SU-DHL-6 (cell line): ENCODE measurements at regions not wholly inside any gene's neighbourhood (a gene's known extent, or its start where the extent isn't known, plus 50 kb on each side); places are given as distances from the start of the nearest gene placed in this dataset.
A peak's percentile ranks its signal among the peaks of the same experiment; 100 is the strongest.

Experiments used
- H2AFZ ChIP-seq: fragments of 200-600 bp; sonication (generic); 2 replicates; pipeline ENCODE4 v1.6.1; 2014; ENCODE audit warnings: low read depth, mild to moderate bottlenecking, moderate library complexity, mixed read lengths, antibody characterized with exemption, low read length; ENCODE audit not compliant: severe bottlenecking
- H3F3A ChIP-seq: fragments of 200-600 bp; shearing (Covaris generic); 2 replicates; pipeline ENCODE4 v1.6.0; 2016; ENCODE audit warnings: antibody characterized with exemption, mild to moderate bottlenecking; ENCODE audit not compliant: insufficient read depth
- H3K27ac ChIP-seq: fragments of 200-600 bp; sonication (generic); 2 replicates; pipeline ENCODE4 v1.5.1; 2016; ENCODE audit warnings: low read depth, mild to moderate bottlenecking, low read length, moderate library complexity, mixed read lengths
- H3K27me3 ChIP-seq: fragments of 200-600 bp; sonication (generic), shearing (Covaris generic); 2 replicates; pipeline ENCODE4 v1.6.0; 2014; ENCODE audit warnings: mild to moderate bottlenecking, low read length
- H3K36me3 ChIP-seq: fragments of 200-600 bp; sonication (generic); 2 replicates; pipeline ENCODE4 v1.6.1; 2014; ENCODE audit warnings: mild to moderate bottlenecking, low read length, mixed read lengths
- H3K4me2 ChIP-seq: fragments of 300-600, 200-600 bp; shearing (Covaris generic), sonication (generic); 2 replicates; pipeline ENCODE4 v1.6.0; 2014; ENCODE audit warnings: low read length, low read depth, mild to moderate bottlenecking; ENCODE audit not compliant: poor library complexity, severe bottlenecking
- H3K4me3 ChIP-seq: fragments of 200-600 bp; sonication (generic); 2 replicates; pipeline ENCODE4 v1.5.1; 2014; ENCODE audit warnings: antibody characterized with exemption, low read length, mild to moderate bottlenecking, mixed read lengths; ENCODE audit not compliant: insufficient read depth, poor library complexity, severe bottlenecking
- H3K79me2 ChIP-seq: fragments of 200-600 bp; sonication (generic); 2 replicates; pipeline ENCODE4 v1.6.1; 2014; ENCODE audit warnings: mild to moderate bottlenecking, low read length, moderate library complexity; ENCODE audit not compliant: insufficient read depth
- H3K9ac ChIP-seq: fragments of 200-600 bp; sonication (generic); 2 replicates; pipeline ENCODE4 v1.7.0; 2014; ENCODE audit warnings: mild to moderate bottlenecking, low read length
- H3K9me2 ChIP-seq: fragments of 200-600 bp; sonication (generic); replicated peaks from 2 replicates; pipeline ENCODE4 v1.6.1; 2014; ENCODE audit warnings: low read length; ENCODE audit not compliant: insufficient read depth
- H3K9me3 ChIP-seq: fragments of 200-600 bp; sonication (generic); 2 replicates; pipeline ENCODE4 v1.6.1; 2014; ENCODE audit warnings: low read length, mixed read lengths; ENCODE audit not compliant: insufficient read depth
- H4K20me1 ChIP-seq: fragments of 200-600 bp; sonication (generic); 2 replicates; pipeline ENCODE4 v1.6.1; 2014; ENCODE audit warnings: low read depth, mild to moderate bottlenecking, antibody characterized with exemption, low read length, moderate library complexity, mixed read lengths
- EZH2phosphoT487 ChIP-seq: fragments of 200-600 bp; sonication (generic), shearing (Covaris generic); conservative IDR thresholded peaks from 2 replicates; pipeline ENCODE4 v1.6.1; 2018; ENCODE audit warnings: mild to moderate bottlenecking, antibody characterized with exemption, low read length, moderate library complexity, mixed read lengths
- TF ChIP-seq, protein P1 (sequence below): fragments of 200-600 bp; sonication (generic); IDR thresholded peaks from one replicate; pipeline ENCODE4 v1.5.1; 2017; ENCODE audit warnings: antibody characterized with exemption, mild to moderate bottlenecking, low read length, moderate library complexity; ENCODE audit not compliant: insufficient read depth, poor library complexity, severe bottlenecking

DNA sequence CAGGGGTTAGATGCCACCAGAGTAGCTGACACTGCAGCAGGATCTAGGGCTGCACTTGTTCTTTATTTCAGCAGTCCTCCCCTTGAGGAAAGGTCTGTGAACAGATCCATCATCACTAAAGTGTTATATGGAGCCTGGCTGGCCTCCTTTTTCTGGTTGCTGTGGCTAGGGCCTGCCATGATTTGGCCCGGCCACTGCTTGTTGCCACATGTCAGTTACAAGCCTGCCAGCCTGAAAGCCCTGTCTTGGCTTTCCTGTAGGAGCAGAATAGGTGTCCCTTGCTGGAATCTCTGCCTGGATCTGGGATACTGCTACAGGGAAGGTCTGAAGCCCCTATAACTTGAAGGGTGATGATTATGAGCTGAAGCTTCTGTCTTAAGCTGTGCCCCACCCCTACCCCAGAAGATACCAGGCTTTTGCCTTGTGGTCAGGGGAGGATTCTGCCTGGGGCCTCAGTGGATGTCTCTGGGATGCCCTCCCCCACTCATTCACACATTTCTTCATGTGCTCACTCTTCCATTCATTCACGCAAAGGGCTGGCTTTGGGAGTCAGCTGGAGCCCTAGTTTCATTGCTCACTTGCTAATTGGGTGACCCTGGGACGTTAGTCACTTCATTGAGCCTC lies 64.7 kb downstream of the NDUFS5 start:
- H3K9me2 ChIP-seq, result no peaks in the 10 kb centered on the region
- no peaks in the 10 kb centered on the region for H3F3A ChIP-seq
- no peak overlapping the region for H2AFZ ChIP-seq
- TF ChIP-seq, protein P1, sequence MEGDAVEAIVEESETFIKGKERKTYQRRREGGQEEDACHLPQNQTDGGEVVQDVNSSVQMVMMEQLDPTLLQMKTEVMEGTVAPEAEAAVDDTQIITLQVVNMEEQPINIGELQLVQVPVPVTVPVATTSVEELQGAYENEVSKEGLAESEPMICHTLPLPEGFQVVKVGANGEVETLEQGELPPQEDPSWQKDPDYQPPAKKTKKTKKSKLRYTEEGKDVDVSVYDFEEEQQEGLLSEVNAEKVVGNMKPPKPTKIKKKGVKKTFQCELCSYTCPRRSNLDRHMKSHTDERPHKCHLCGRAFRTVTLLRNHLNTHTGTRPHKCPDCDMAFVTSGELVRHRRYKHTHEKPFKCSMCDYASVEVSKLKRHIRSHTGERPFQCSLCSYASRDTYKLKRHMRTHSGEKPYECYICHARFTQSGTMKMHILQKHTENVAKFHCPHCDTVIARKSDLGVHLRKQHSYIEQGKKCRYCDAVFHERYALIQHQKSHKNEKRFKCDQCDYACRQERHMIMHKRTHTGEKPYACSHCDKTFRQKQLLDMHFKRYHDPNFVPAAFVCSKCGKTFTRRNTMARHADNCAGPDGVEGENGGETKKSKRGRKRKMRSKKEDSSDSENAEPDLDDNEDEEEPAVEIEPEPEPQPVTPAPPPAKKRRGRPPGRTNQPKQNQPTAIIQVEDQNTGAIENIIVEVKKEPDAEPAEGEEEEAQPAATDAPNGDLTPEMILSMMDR, result no peak
- TF ChIP-seq EZH2phosphoT487, result no peak
- no peak overlapping the region for H3K4me2 ChIP-seq
- no peaks in the 10 kb centered on the region for H3K79me2 ChIP-seq
- H3K4me3 ChIP-seq, result no peak overlapping the region
- H3K27ac ChIP-seq, result no peak overlapping the region
- no peaks in the 10 kb centered on the region for H3K9me3 ChIP-seq
- no peaks in the 10 kb centered on the region for H3K27me3 ChIP-seq
- no peak overlapping the region for H3K9ac ChIP-seq
- H4K20me1 ChIP-seq, result no peaks in the 10 kb centered on the region
- no peaks in the 10 kb centered on the region for H3K36me3 ChIP-seq

DNA sequence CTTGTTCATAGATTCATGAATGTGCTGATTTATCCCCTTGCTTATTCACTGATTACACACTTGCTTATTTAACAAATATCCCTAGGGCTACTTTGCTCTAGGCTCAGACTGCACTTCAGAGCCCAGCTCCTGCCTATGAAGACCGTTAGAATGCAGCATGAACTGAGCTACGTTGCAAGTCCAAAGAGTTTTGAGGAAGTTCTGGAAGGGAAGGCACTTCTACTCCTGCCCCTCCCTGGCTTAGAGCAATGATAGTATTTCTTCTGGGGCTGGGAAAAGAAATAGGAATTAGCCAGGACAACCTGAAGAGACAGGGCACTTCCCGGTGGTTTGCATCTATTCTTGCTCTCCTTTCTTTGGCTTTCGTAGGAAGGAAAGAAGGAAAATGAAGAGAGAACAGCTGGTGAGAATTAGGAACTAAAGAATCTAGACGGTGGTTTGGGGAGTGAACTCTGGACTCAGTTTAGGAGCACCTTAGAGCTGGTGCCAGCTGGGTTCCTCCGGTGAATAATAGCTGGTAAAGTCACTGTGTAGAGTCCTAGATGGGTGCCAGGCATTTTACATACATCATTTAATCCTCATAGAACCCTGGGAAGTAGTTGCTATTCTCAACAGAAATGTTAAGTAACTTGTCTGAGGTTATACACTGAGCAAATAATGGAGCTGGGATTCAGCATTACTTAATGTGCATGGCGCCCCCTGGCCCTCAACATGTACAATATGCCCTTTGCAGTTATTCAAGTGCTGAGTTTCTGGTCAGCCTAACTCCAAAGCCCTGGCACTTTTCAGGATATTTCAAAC lies 65.9 kb downstream of the NDUFS5 start:
- no peak overlapping the region for H3K9ac ChIP-seq
- no peak for TF ChIP-seq EZH2phosphoT487
- TF ChIP-seq, protein P1, result peak; percentile 74
- no peak overlapping the region for H2AFZ ChIP-seq
- H3K4me2 ChIP-seq, result no peak overlapping the region
- H3K27me3 ChIP-seq, result no peaks in the 10 kb centered on the region
- no peaks in the 10 kb centered on the region for H3K79me2 ChIP-seq
- H3K36me3 ChIP-seq, result no peaks in the 10 kb centered on the region
- H3K9me3 ChIP-seq, result no peaks in the 10 kb centered on the region
- no peaks in the 10 kb centered on the region for H3F3A ChIP-seq
- no peak overlapping the region for H3K27ac ChIP-seq
- H3K4me3 ChIP-seq, result no peak overlapping the region
- no peaks in the 10 kb centered on the region for H4K20me1 ChIP-seq
- H3K9me2 ChIP-seq, result no peaks in the 10 kb centered on the region

DNA sequence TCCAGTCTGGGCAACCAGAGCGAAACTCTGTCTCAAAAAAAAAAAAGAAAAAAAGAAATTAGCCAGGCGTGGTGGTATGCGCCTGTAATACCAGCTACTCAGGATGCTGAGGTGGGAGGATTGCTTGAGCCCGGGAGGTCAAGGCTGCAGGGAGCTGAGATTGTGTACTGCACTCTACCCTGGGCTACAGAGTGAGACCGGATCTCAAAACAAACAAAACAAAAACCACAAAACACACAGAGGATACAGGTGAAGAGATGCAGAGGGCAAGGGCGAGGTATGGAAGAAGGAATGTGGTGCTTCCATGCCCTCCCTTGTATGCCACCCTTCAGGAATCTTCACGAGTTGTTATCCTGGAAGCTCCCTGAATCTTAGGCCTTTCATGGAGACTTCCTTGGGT lies 68.5 kb downstream of the NDUFS5 start:
- H2AFZ ChIP-seq, result no peak overlapping the region
- H3K27me3 ChIP-seq, result no peaks in the 10 kb centered on the region
- H4K20me1 ChIP-seq, result no peaks in the 10 kb centered on the region
- no peaks in the 10 kb centered on the region for H3F3A ChIP-seq
- H3K9me2 ChIP-seq, result no peaks in the 10 kb centered on the region
- no peaks in the 10 kb centered on the region for H3K9me3 ChIP-seq
- H3K79me2 ChIP-seq, result no peaks in the 10 kb centered on the region
- no peak overlapping the region for H3K9ac ChIP-seq
- H3K36me3 ChIP-seq, result no peaks in the 10 kb centered on the region
- TF ChIP-seq, protein P1, result no peak
- H3K4me3 ChIP-seq, result no peak overlapping the region
- H3K27ac ChIP-seq, result no peak overlapping the region
- no peak overlapping the region for H3K4me2 ChIP-seq
